Liver (tissue), 3 donors: ENCODE measurements at regions not wholly inside any gene's neighbourhood (a gene's known extent, or its start where the extent isn't known, plus 50 kb on each side); places are given as distances from the start of the nearest gene placed in this dataset.

ENCODE experiments used
- FOXA1 ChIP-seq: IDR thresholded peaks from 2 replicates; pipeline ENCODE4 v1.6.1; 2016; ENCODE audit warnings: antibody characterized with exemption
- FOXA2 ChIP-seq: IDR thresholded peaks from 2 replicates; pipeline ENCODE4 v1.6.1; 2016; ENCODE audit warnings: antibody characterized with exemption
- GABPA ChIP-seq, 2 donors: IDR thresholded peaks in 1 of 2; conservative IDR thresholded peaks in 1 of 2; 2 replicates each; pipeline ENCODE4 v1.6.1; 2016; ENCODE audit warnings: antibody characterized with exemption in 2 of 2, mild to moderate bottlenecking in 1 of 2, moderate library complexity in 1 of 2
- HNF4A ChIP-seq, 2 donors: conservative IDR thresholded peaks; 2 replicates each; pipeline ENCODE4 v1.6.1; 2016; ENCODE audit warnings: antibody characterized with exemption in 2 of 2, mild to moderate bottlenecking in 2 of 2
- RAD21 ChIP-seq, 2 donors: IDR thresholded peaks; 2 replicates each; pipeline ENCODE4 v1.6.1; 2016; ENCODE audit warnings: antibody characterized with exemption in 2 of 2, mild to moderate bottlenecking in 2 of 2
- REST ChIP-seq: IDR thresholded peaks from 2 replicates; pipeline ENCODE4 v1.6.1; 2016; ENCODE audit warnings: antibody characterized with exemption, mild to moderate bottlenecking
- TF ChIP-seq, protein P1 (sequence below): fragments of 150-350 bp; IDR thresholded peaks from 2 replicates; pipeline ENCODE4 v1.5.1; 2017; ENCODE audit warnings: improper control_type of control experiment, low read depth, low read length; ENCODE audit not compliant: missing input control
- TF ChIP-seq, protein P2 (sequence below): IDR thresholded peaks from 2 replicates; pipeline ENCODE4 v1.6.1; 2016; ENCODE audit warnings: antibody characterized with exemption
- TF ChIP-seq, protein P3 (sequence below): IDR thresholded peaks from 2 replicates; pipeline ENCODE4 v1.6.1; 2016; ENCODE audit warnings: antibody characterized with exemption
- donor health status: healthy.
- donor health status: healthy.

DNA sequence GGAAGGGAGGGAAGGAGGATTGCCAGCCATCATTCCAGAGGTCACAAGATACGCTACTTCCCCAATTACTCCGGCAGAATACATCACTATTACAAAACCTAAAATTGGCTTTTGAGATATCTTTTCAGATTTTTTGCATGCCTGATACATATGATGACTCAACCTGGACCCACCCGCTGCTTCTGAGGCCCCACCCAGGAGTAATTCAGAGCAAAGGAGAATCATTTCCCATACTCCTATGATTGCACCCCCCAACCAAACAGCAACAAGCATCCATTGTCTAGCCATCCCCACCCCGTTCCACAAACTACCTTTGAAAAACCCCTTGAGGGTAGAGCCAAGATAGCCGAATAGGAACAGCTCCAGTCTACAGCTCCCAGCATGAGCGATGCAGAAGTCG, 163.5 kb upstream of the GJE1 start:
- TF ChIP-seq, protein P1, sequence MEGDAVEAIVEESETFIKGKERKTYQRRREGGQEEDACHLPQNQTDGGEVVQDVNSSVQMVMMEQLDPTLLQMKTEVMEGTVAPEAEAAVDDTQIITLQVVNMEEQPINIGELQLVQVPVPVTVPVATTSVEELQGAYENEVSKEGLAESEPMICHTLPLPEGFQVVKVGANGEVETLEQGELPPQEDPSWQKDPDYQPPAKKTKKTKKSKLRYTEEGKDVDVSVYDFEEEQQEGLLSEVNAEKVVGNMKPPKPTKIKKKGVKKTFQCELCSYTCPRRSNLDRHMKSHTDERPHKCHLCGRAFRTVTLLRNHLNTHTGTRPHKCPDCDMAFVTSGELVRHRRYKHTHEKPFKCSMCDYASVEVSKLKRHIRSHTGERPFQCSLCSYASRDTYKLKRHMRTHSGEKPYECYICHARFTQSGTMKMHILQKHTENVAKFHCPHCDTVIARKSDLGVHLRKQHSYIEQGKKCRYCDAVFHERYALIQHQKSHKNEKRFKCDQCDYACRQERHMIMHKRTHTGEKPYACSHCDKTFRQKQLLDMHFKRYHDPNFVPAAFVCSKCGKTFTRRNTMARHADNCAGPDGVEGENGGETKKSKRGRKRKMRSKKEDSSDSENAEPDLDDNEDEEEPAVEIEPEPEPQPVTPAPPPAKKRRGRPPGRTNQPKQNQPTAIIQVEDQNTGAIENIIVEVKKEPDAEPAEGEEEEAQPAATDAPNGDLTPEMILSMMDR, result no peak
- TF ChIP-seq RAD21 (IDR thresholded peaks at IDR 0.05), result no peak
- no peak for TF ChIP-seq GABPA (IDR thresholded peaks at IDR 0.05 in 1 of 2, conservative IDR thresholded peaks at IDR 0.05 in 1 of 2)
- TF ChIP-seq, protein P2, sequence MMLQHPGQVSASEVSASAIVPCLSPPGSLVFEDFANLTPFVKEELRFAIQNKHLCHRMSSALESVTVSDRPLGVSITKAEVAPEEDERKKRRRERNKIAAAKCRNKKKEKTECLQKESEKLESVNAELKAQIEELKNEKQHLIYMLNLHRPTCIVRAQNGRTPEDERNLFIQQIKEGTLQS, result no peak
- no peak for TF ChIP-seq REST
- no peak for TF ChIP-seq FOXA1
- no peak for TF ChIP-seq FOXA2
- TF ChIP-seq, protein P3, sequence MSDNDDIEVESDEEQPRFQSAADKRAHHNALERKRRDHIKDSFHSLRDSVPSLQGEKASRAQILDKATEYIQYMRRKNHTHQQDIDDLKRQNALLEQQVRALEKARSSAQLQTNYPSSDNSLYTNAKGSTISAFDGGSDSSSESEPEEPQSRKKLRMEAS, result no peak
- no peak for TF ChIP-seq HNF4A (conservative IDR thresholded peaks at IDR 0.05)
